ENCODE measurements at regions not wholly inside any gene's neighbourhood (a gene's known extent, or its start where the extent isn't known, plus 50 kb on each side); places are given as distances from the start of the nearest gene placed in this dataset.

DNA sequence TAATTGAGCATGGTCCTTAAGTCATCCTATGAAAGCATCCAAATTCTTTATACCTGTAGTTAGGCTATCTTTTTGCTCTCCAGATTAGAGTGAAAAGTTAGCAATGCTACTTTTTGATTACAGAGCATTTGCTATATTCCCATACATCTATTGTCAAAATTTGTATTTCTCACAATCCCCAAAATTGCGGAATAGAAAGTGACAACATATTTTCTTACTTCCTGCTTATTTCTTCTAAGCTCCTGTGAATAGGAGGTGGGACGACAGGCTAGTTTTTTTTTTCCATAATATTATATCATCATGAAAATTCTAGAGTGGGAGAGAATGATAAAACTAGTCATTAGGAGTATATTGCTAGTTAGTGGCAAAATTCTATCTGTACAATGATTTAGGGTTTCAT is 264.0 kb upstream of the DPYD start:
- Histone ChIP-seq H3K36me3 (ENCODE audit: control insufficient read depth in 2 of 3, insufficient read depth in 3 of 3, low read length in 3 of 3) (no peaks in the 10 kb centered on the region), H3K9ac (ENCODE audit: low read length in 3 of 3) (no peak overlapping the region), H3K27me3 (ENCODE audit: control insufficient read depth, insufficient read depth, low read length) (no peaks in the 10 kb centered on the region), H3K9me3 (ENCODE audit: control insufficient read depth in 2 of 3, insufficient read depth in 1 of 3, low read length in 3 of 3) (no peaks in the 10 kb centered on the region), H3K27ac (ENCODE audit: low read depth in 2 of 2, low read length in 2 of 2) (no peak overlapping the region), H3K4me3 (ENCODE audit: low read length in 3 of 3) (no peak overlapping the region), H3K4me1 (ENCODE audit: control insufficient read depth in 2 of 3, insufficient read depth in 2 of 3, low read depth in 1 of 3, low read length in 3 of 3) (no peaks in the 10 kb centered on the region)
- TF ChIP-seq, protein P1, sequence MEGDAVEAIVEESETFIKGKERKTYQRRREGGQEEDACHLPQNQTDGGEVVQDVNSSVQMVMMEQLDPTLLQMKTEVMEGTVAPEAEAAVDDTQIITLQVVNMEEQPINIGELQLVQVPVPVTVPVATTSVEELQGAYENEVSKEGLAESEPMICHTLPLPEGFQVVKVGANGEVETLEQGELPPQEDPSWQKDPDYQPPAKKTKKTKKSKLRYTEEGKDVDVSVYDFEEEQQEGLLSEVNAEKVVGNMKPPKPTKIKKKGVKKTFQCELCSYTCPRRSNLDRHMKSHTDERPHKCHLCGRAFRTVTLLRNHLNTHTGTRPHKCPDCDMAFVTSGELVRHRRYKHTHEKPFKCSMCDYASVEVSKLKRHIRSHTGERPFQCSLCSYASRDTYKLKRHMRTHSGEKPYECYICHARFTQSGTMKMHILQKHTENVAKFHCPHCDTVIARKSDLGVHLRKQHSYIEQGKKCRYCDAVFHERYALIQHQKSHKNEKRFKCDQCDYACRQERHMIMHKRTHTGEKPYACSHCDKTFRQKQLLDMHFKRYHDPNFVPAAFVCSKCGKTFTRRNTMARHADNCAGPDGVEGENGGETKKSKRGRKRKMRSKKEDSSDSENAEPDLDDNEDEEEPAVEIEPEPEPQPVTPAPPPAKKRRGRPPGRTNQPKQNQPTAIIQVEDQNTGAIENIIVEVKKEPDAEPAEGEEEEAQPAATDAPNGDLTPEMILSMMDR (IDR thresholded peaks at IDR 0.05; ENCODE audit: borderline replicate concordance, extremely low read depth, insufficient read depth), result no peak
- DNase-seq (no peak), FAIRE-seq (no peak)
- intact Hi-C loops (cut with DNase I), result no loop called here

DNA sequence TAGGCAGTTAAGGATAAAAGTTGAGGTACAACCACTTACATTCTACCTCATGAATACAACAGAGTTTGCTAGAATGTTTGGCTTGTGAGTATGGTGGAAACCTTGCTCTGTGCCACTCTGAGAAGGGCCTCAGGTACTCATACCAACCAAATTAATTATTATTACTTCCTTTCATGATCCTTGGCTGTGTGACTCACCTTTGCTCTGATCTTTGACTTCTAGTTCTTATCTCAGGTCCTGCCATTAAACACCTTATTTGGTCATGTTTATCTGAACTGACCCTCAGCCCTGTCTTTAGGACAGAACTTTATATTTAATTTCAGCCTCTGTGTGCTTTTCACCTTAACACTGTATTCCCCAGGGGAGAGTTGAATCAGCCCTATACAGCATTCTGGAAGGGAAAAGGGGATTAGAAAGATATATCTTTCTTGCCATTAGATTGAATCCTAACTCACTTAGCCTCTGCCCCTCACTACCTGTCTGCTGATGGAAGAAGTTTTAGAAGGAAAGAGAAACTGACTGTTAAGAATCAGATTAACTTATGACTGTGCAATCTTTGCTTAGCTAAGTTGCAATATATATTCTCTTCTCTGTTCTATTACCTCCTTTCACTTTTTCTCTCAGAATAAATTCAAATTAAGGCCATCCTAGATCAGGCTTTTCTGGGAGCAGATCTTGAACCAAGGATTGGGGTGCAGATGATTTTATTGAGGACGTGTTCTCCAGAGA is 260.4 kb upstream of the DPYD start:
- H3K4me1 ChIP-seq (ENCODE audit: control insufficient read depth in 2 of 3, insufficient read depth in 2 of 3, low read depth in 1 of 3, low read length in 3 of 3), result no peaks in the 10 kb centered on the region
- no peaks in the 10 kb centered on the region for H3K27me3 ChIP-seq (ENCODE audit: control insufficient read depth, insufficient read depth, low read length)
- TF ChIP-seq, protein P1 (IDR thresholded peaks at IDR 0.05; ENCODE audit: borderline replicate concordance, extremely low read depth, insufficient read depth), result no peak
- H3K36me3 ChIP-seq (ENCODE audit: control insufficient read depth in 2 of 3, insufficient read depth in 3 of 3, low read length in 3 of 3), result no peaks in the 10 kb centered on the region
- H3K9me3 ChIP-seq (ENCODE audit: control insufficient read depth in 2 of 3, insufficient read depth in 1 of 3, low read length in 3 of 3), result no peaks in the 10 kb centered on the region
- DNase-seq (no peak), FAIRE-seq (no peak)
- no peak overlapping the region for H3K4me3 ChIP-seq (ENCODE audit: low read length in 3 of 3)
- intact Hi-C loops (cut with DNase I), result no loop called here
- H3K9ac ChIP-seq (ENCODE audit: low read length in 3 of 3), result no peak overlapping the region
- no peak overlapping the region for H3K27ac ChIP-seq (ENCODE audit: low read depth in 2 of 2, low read length in 2 of 2)

DNA sequence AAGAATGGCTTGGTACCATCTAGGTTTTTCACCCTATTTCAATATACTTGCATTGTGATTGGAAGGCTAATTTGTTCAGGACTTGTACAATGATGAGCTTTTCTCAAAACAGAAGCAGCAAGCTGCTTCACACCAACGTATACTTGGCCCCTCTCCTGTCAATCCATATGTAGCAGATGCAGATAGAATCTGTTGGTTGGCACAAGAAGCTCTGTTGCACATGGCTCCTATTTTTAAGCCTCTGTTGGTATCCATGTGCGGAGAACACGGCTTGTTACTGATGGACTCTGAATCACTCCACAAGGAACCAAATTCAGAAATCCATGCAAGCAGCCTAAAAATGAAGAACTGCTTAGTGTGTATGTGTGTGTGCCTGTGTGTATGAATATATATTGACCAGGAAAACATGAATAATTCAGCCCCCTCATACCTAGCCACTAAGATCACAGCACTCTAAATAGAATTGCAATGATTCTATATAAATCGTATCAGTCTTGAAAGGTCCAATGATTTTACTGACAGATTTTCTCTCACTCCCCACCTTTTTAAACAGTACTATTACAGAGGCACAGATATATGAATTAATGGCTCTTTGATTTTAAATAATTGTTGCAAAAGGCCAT is 258.4 kb upstream of the DPYD start:
- H3K36me3 ChIP-seq (ENCODE audit: control insufficient read depth in 2 of 3, insufficient read depth in 3 of 3, low read length in 3 of 3), result no peaks in the 10 kb centered on the region
- H3K4me3 ChIP-seq (ENCODE audit: low read length in 3 of 3), result no peak overlapping the region
- no peak overlapping the region for H3K9ac ChIP-seq (ENCODE audit: low read length in 3 of 3)
- FAIRE-seq (no peak), DNase-seq (no peak)
- no peaks in the 10 kb centered on the region for H3K9me3 ChIP-seq (ENCODE audit: control insufficient read depth in 2 of 3, insufficient read depth in 1 of 3, low read length in 3 of 3)
- H3K27me3 ChIP-seq (ENCODE audit: control insufficient read depth, insufficient read depth, low read length), result no peaks in the 10 kb centered on the region
- H3K27ac ChIP-seq (ENCODE audit: low read depth in 2 of 2, low read length in 2 of 2), result no peak overlapping the region
- no peaks in the 10 kb centered on the region for H3K4me1 ChIP-seq (ENCODE audit: control insufficient read depth in 2 of 3, insufficient read depth in 2 of 3, low read depth in 1 of 3, low read length in 3 of 3)
- intact Hi-C loops (cut with DNase I), result no loop called here
- TF ChIP-seq, protein P1 (IDR thresholded peaks at IDR 0.05; ENCODE audit: borderline replicate concordance, extremely low read depth, insufficient read depth), result no peak

Measured in kidney (tissue), 13 donors.